Neural cell (in vitro differentiated cells): ENCODE measurements at regions not wholly inside any gene's neighbourhood (a gene's known extent, or its start where the extent isn't known, plus 50 kb on each side); places are given as distances from the start of the nearest gene placed in this dataset.

Experiments
- H2AFZ ChIP-seq: fragments of 200-600, 300-800 bp; sonication (generic), shearing (Covaris generic); 2 replicates; pipeline ENCODE4 v1.6.0; 2014; ENCODE audit warnings: low read depth, mild to moderate bottlenecking, antibody characterized with exemption, low read length, moderate library complexity
- H3F3A ChIP-seq: fragments of 200-600 bp; shearing (Covaris generic); 2 replicates; pipeline ENCODE4 v1.6.1; 2016; ENCODE audit warnings: mild to moderate bottlenecking, moderate library complexity, mixed read lengths, antibody characterized with exemption, low read length; ENCODE audit not compliant: insufficient read depth, poor library complexity, severe bottlenecking
- H3K27ac ChIP-seq: fragments of 200-600, 300-800 bp; sonication (generic), shearing (Covaris generic); 2 replicates; pipeline ENCODE4 v1.5.1; 2014; ENCODE audit warnings: mild to moderate bottlenecking, low read length, moderate library complexity
- H3K27me3 ChIP-seq: fragments of 300-800, 200-600 bp; sonication (generic), shearing (Covaris generic); 2 replicates; pipeline ENCODE4 v1.6.0; 2014; ENCODE audit warnings: mild to moderate bottlenecking, low read depth, low read length, moderate library complexity; ENCODE audit not compliant: insufficient read depth
- H3K36me3 ChIP-seq: fragments of 300-800, 200-600 bp; sonication (generic), shearing (Covaris generic); 2 replicates; pipeline ENCODE4 v1.5.1; 2014; ENCODE audit warnings: mild to moderate bottlenecking, antibody characterized with exemption, low read length, moderate library complexity; ENCODE audit not compliant: insufficient read depth
- H3K4me2 ChIP-seq: fragments of 300-800, 200-600 bp; sonication (generic), shearing (Covaris generic); 2 replicates; pipeline ENCODE4 v1.6.0; 2014; ENCODE audit warnings: mild to moderate bottlenecking, low read length
- H3K4me3 ChIP-seq: fragments of 300-800, 200-600 bp; sonication (generic), shearing (Covaris generic); 2 replicates; pipeline ENCODE4 v1.5.1; 2014; ENCODE audit warnings: mild to moderate bottlenecking, low read length, moderate library complexity
- H3K79me2 ChIP-seq: fragments of 200-600 bp; shearing (Covaris generic); replicated peaks from 2 replicates; pipeline ENCODE4 v1.6.0; 2014; ENCODE audit warnings: mild to moderate bottlenecking, low read length, moderate library complexity; ENCODE audit not compliant: insufficient read depth
- H3K9ac ChIP-seq: fragments of 300-800, 200-600 bp; sonication (generic), shearing (Covaris generic); 2 replicates; pipeline ENCODE4 v1.6.1; 2016; ENCODE audit warnings: mild to moderate bottlenecking, low read length, mixed read lengths
- H3K9me2 ChIP-seq: fragments of 200-600 bp; shearing (Covaris generic); 2 replicates; pipeline ENCODE4 v1.6.1; 2016; ENCODE audit warnings: mild to moderate bottlenecking, low read length, mixed read lengths; ENCODE audit not compliant: insufficient read depth
- H3K9me3 ChIP-seq: fragments of 200-600, 300-800 bp; sonication (generic), shearing (Covaris generic); 2 replicates; pipeline ENCODE4 v1.6.1; 2016; ENCODE audit warnings: mild to moderate bottlenecking, mixed run types, low read length, moderate library complexity, mixed read lengths
- H4K20me1 ChIP-seq: fragments of 200-600 bp; shearing (Covaris generic); 2 replicates; pipeline ENCODE4 v1.6.1; 2016; ENCODE audit warnings: mild to moderate bottlenecking, mixed run types; ENCODE audit not compliant: insufficient read depth
- CTCF ChIP-seq: fragments of 450-650 bp; IDR thresholded peaks from 2 replicates; pipeline ENCODE4 v1.5.1; 2014; ENCODE audit warnings: antibody characterized with exemption, mild to moderate bottlenecking, moderate library complexity; ENCODE audit not compliant: poor library complexity, severe bottlenecking
- EP300 ChIP-seq: fragments of 450-650 bp; conservative IDR thresholded peaks from 2 replicates; pipeline ENCODE4 v1.6.1; 2014; ENCODE audit warnings: antibody characterized with exemption, mild to moderate bottlenecking, moderate library complexity; ENCODE audit not compliant: poor library complexity, severe bottlenecking
- EZH2 ChIP-seq: fragments of 200-600, 300-800 bp; shearing (Covaris generic), sonication (generic); IDR thresholded peaks from 2 replicates; pipeline ENCODE4 v1.6.1; 2014; ENCODE audit warnings: antibody characterized with exemption, low read length, borderline replicate concordance, mild to moderate bottlenecking; ENCODE audit not compliant: insufficient read depth, poor library complexity, severe bottlenecking
- MXI1 ChIP-seq: fragments of 450-650 bp; conservative IDR thresholded peaks from 2 replicates; pipeline ENCODE4 v1.6.1; 2014; ENCODE audit warnings: antibody characterized with exemption, mild to moderate bottlenecking; ENCODE audit not compliant: poor library complexity, severe bottlenecking
- POLR2AphosphoS5 ChIP-seq: IDR thresholded peaks from 2 replicates; pipeline ENCODE4 v1.6.1; 2012
- RAD21 ChIP-seq: fragments of 450-650 bp; conservative IDR thresholded peaks from 2 replicates; pipeline ENCODE4 v1.6.1; 2014; ENCODE audit warnings: antibody characterized with exemption, mild to moderate bottlenecking, moderate library complexity
- REST ChIP-seq: IDR thresholded peaks from 2 replicates; pipeline ENCODE4 v1.6.1; 2012; ENCODE audit warnings: borderline replicate concordance
- SMC3 ChIP-seq: fragments of 450-650 bp; conservative IDR thresholded peaks from 2 replicates; pipeline ENCODE4 v1.6.1; 2014; ENCODE audit warnings: antibody characterized with exemption, mild to moderate bottlenecking, moderate library complexity; ENCODE audit not compliant: poor library complexity
- TAF1 ChIP-seq: IDR thresholded peaks from 2 replicates; pipeline ENCODE4 v1.6.1; 2012; ENCODE audit warnings: low read depth

DNA sequence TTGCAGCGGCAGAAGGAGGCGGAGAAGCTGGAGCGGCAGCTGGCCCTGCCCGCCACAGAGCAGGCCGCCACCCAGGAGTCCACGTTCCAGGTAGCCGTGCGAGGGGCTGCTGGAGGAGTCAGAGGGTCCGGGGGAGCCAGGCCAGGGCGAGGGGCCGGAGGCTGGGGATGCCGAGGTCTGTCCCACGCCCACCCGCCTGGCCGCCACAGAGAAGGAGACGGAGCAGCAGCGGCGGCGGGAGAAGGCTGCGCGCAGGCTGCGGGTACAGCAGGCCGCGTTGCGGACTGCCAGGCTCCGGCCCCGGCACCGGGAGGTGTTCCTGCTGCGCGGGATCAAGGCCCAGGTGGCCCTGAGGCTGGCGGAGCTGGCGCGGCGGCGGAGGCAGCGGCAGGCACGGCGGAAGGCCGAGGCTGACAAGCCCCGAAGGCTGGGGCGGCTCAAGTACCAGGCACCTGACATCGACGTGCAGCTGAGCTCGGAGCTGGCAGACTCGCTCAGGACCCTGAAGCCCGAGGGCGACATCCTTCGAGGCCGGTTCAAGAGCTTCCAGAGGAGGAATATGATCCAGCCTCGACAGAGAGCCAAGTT is 625.0 kb downstream of the MCTP2 start:
- H3F3A ChIP-seq = no peaks in the 10 kb centered on the region
- H2AFZ ChIP-seq = no peak overlapping the region
- H3K4me3 ChIP-seq = no peak overlapping the region
- H3K36me3 ChIP-seq = no peaks in the 10 kb centered on the region
- no peak overlapping the region for H3K4me2 ChIP-seq
- H4K20me1 ChIP-seq = no peaks in the 10 kb centered on the region
- TF ChIP-seq RAD21 (no peak), TAF1 (no peak), CTCF (no peak), REST (no peak), EP300 (no peak), EZH2 (no peak), MXI1 (no peak)
- no peak overlapping the region for H3K27ac ChIP-seq
- no peaks in the 10 kb centered on the region for H3K9me2 ChIP-seq
- H3K9ac ChIP-seq = no peak overlapping the region
- no peaks in the 10 kb centered on the region for H3K79me2 ChIP-seq
- H3K9me3 ChIP-seq = no peaks in the 10 kb centered on the region
- H3K27me3 ChIP-seq = no peaks in the 10 kb centered on the region

DNA sequence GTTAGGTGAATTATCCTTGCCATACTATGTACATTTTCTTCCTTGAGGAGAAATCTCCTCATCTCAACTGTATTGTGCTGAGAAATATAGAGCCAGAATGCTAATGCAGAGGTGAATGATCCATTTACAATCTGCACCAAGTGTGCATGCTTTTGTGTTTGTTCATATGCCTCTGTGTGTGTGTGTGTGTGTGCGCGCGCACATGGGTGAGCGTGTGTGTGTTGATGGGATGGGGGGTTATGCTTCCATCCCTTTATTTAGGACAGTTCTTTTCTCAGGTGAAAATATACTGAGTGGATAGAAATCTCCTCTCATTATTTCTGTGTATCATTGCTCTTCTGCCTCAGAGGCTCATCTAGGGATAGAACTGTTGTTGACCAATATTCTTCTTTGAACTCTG is 626.1 kb downstream of the MCTP2 start:
- H3K36me3 ChIP-seq = no peaks in the 10 kb centered on the region
- no peak overlapping the region for H3K4me2 ChIP-seq
- H3K4me3 ChIP-seq = no peak overlapping the region
- H3K9me3 ChIP-seq = no peaks in the 10 kb centered on the region
- no peaks in the 10 kb centered on the region for H4K20me1 ChIP-seq
- H3K9me2 ChIP-seq = no peaks in the 10 kb centered on the region
- TF ChIP-seq RAD21 (no peak), MXI1 (no peak), EZH2 (no peak), REST (no peak), CTCF (no peak), TAF1 (no peak), SMC3 (no peak), EP300 (no peak), POLR2AphosphoS5 (no peak)
- H3K27me3 ChIP-seq = no peaks in the 10 kb centered on the region
- no peaks in the 10 kb centered on the region for H3F3A ChIP-seq
- no peak overlapping the region for H3K9ac ChIP-seq
- no peaks in the 10 kb centered on the region for H3K79me2 ChIP-seq
- H2AFZ ChIP-seq = no peak overlapping the region
- H3K27ac ChIP-seq = no peak overlapping the region
